Coronary artery (tissue), 2 donors: ENCODE measurements at regions not wholly inside any gene's neighbourhood (a gene's known extent, or its start where the extent isn't known, plus 50 kb on each side); places are given as distances from the start of the nearest gene placed in this dataset.
"Not testable (repeated sequence)": the region's sequence is repeated elsewhere in the genome, so short reads cannot be mapped to it uniquely, and the experiment has no call there.

Source experiments
- DNase-seq: peaks from one replicate; pipeline ENCODE4 v3.0.0-alpha.2; 2017; ENCODE audit warnings: low spot score
- H3K27ac ChIP-seq, 2 donors: fragments of 200-600 bp; sonication (generic); one replicate each; pipeline ENCODE4 v1.5.1; 2016 to 2019
- H3K4me3 ChIP-seq: fragments of 200-600 bp; sonication (generic); 2 replicates; pipeline ENCODE4 v1.5.1; 2016; ENCODE audit warnings: mild to moderate bottlenecking, moderate library complexity
- CTCF ChIP-seq: fragments of 200-600 bp; sonication (generic); IDR thresholded peaks from one replicate; pipeline ENCODE4 v1.5.1; 2019; ENCODE audit warnings: antibody characterized with exemption

- DNase-seq, result no peak
- Histone ChIP-seq H3K27ac (no peak overlapping the region), H3K4me3 (no peak overlapping the region)
- TF ChIP-seq CTCF, result no peak
These were observed 103.7 kb downstream of the SKIDA1 start for GRCh38 chr10:21421794-21422193.

DNA sequence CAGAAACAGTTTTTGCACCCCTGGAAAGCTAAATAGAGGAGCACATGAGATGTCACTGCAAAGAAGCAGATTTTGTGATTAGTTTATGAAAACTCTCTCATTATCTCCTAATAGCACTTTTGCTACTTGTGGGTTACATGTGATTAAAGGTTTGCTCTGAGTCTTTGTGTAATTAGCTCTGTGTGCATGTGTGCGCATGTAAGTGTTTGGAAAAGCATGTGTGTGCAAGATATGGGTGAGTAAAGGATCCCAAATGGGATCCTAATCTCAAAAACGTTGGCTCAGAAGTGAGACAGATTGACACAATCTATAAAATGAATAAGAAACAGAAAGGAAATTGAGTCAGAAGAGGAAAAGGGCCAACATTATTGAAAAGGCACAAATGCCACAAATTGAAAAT is 104.5 kb downstream of the SKIDA1 start:
- H3K27ac ChIP-seq, result no peak overlapping the region
- H3K4me3 ChIP-seq, result no peak overlapping the region
- DNase-seq, result no peak
- no peak for TF ChIP-seq CTCF

GRCh38 chr10:21418981-21419576 is 106.4 kb downstream of the SKIDA1 start:
- DNase-seq, H3K27ac ChIP-seq, H3K4me3 ChIP-seq: not testable (repeated sequence)

- no peak for TF ChIP-seq CTCF
- Histone ChIP-seq H3K27ac (no peak overlapping the region), H3K4me3 (no peak overlapping the region)
- no peak for DNase-seq
These were observed 108.2 kb downstream of the SKIDA1 start for GRCh38 chr10:21417172-21417712.

GRCh38 chr10:21413680-21414079 is 111.8 kb downstream of the SKIDA1 start:
- H3K27ac ChIP-seq, result no peak overlapping the region
- TF ChIP-seq CTCF, result no peak
- DNase-seq, result no peak
- H3K4me3 ChIP-seq, result no peak overlapping the region

DNA sequence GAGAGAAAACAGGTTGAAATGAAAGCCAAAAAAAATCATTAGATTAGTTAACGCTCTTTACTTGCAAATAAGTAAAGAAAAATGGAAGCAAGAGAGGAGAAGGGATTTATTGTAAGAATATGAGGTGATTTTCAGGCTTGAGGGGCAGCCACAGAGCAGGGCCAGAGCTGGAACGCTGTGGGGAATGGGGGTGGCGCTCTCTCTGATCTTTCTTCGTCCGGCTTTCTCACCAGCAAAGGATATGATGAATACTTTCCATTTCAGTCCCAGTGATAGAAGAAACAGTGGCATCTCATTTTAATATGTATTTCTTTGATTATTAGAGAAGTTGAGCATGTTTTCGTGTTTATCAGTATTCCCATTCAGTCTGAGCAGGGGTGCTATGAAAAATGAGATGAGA is 112.2 kb downstream of the SKIDA1 start:
- no peak overlapping the region for H3K4me3 ChIP-seq
- TF ChIP-seq CTCF, result no peak
- DNase-seq, result no peak
- H3K27ac ChIP-seq, result no peak overlapping the region

GRCh38 chr10:21406595-21407193 is 118.8 kb downstream of the SKIDA1 start:
- no peak for DNase-seq

More at GRCh38 chr10:21406595-21407193, 118.8 kb downstream of the SKIDA1 start:
- Histone ChIP-seq H3K4me3 (no peak overlapping the region), H3K27ac (no peak overlapping the region)
- TF ChIP-seq CTCF, result no peak
